WERI-Rb-1 (cell line): ENCODE measurements at regions not wholly inside any gene's neighbourhood (a gene's known extent, or its start where the extent isn't known, plus 50 kb on each side); places are given as distances from the start of the nearest gene placed in this dataset.

Experiments
- DNase-seq: peaks from one replicate; pipeline ENCODE4 v3.0.0-alpha.2; 2020
- H3K27ac ChIP-seq: fragments of 250-450 bp; sonication (Bioruptor Pico); 2 replicates; pipeline ENCODE4 v1.5.1; 2020; ENCODE audit warnings: mild to moderate bottlenecking, moderate library complexity
- H3K27me3 ChIP-seq: fragments of 250-450 bp; sonication (Bioruptor Pico); 2 replicates; pipeline ENCODE4 v1.5.1; 2021; ENCODE audit warnings: mild to moderate bottlenecking, low read depth, moderate library complexity; ENCODE audit not compliant: insufficient read depth, severe bottlenecking
- H3K36me3 ChIP-seq: fragments of 250-450 bp; sonication (Bioruptor Pico); 2 replicates; pipeline ENCODE4 v1.5.1; 2020; ENCODE audit warnings: mild to moderate bottlenecking, moderate library complexity
- H3K4me3 ChIP-seq: 2 replicates; pipeline ENCODE4 v1.5.1; 2011; ENCODE audit warnings: low read depth, mild to moderate bottlenecking, control low read depth, low read length
- H3K9me3 ChIP-seq: fragments of 250-450 bp; sonication (Bioruptor Pico); 2 replicates; pipeline ENCODE4 v1.5.1; 2021; ENCODE audit warnings: mild to moderate bottlenecking, moderate library complexity; ENCODE audit not compliant: severe bottlenecking
- CTCF ChIP-seq: IDR thresholded peaks from 2 replicates; pipeline ENCODE4 v1.5.1; 2011; ENCODE audit warnings: low read depth, mild to moderate bottlenecking, control low read depth, inconsistent platforms, low read length

GRCh38 chr10:128963211-128964099, 503.6 kb upstream of the MGMT start:
- TF ChIP-seq CTCF: no peak
- H3K36me3 ChIP-seq: no peaks in the 10 kb centered on the region
- H3K27me3 ChIP-seq: peaks cover 14% of the 10 kb centered on the region

GRCh38 chr10:128964100-128964403, 503.0 kb upstream of the MGMT start:
- no peak for TF ChIP-seq CTCF
- no peaks in the 10 kb centered on the region for H3K9me3 ChIP-seq
- no peaks in the 10 kb centered on the region for H3K36me3 ChIP-seq
- DNase-seq: no peak
- H3K27ac ChIP-seq: no peak overlapping the region
- H3K27me3 ChIP-seq: peaks cover 11% of the 10 kb centered on the region
- no peak overlapping the region for H3K4me3 ChIP-seq

More at GRCh38 chr10:128963211-128964099, 503.6 kb upstream of the MGMT start:
- H3K4me3 ChIP-seq: no peak overlapping the region
- H3K27ac ChIP-seq: no peak overlapping the region
- no peaks in the 10 kb centered on the region for H3K9me3 ChIP-seq
- DNase-seq: no peak

- H3K4me3 ChIP-seq: no peak overlapping the region
- TF ChIP-seq CTCF: no peak
- DNase-seq: no peak
- no peaks in the 10 kb centered on the region for H3K36me3 ChIP-seq
- no peaks in the 10 kb centered on the region for H3K9me3 ChIP-seq
- H3K27ac ChIP-seq: no peak overlapping the region
- peaks cover 6% of the 10 kb centered on the region for H3K27me3 ChIP-seq
Measured at GRCh38 chr10:128967980-128968756, 498.9 kb upstream of the MGMT start.

GRCh38 chr10:128969551-128969950, 497.5 kb upstream of the MGMT start:
- Histone ChIP-seq H3K36me3 (no peaks in the 10 kb centered on the region), H3K27ac (no peak overlapping the region), H3K4me3 (no peak overlapping the region), H3K27me3 (peaks cover 9% of the 10 kb centered on the region), H3K9me3 (no peaks in the 10 kb centered on the region)
- DNase-seq: no peak
- no peak for TF ChIP-seq CTCF

- no peak overlapping the region for H3K4me3 ChIP-seq
- H3K36me3 ChIP-seq: no peaks in the 10 kb centered on the region
- no peaks in the 10 kb centered on the region for H3K9me3 ChIP-seq
- H3K27me3 ChIP-seq: peaks cover 9% of the 10 kb centered on the region
- TF ChIP-seq CTCF: no peak
- DNase-seq: no peak
- H3K27ac ChIP-seq: no peak overlapping the region
Measured at GRCh38 chr10:128971374-128972035, 495.5 kb upstream of the MGMT start.
